Thoracic aorta (tissue), 2 donors: ENCODE measurements at regions not wholly inside any gene's neighbourhood (a gene's known extent, or its start where the extent isn't known, plus 50 kb on each side); places are given as distances from the start of the nearest gene placed in this dataset.

Experiments
- ATAC-seq: fragments of 150-250 bp; one replicate; pipeline ENCODE4 v1.8.0; 2017; ENCODE audit warnings: low read depth; ENCODE audit not compliant: insufficient number of reproducible peaks, low FRiP score
- DNase-seq: peaks from one replicate; pipeline ENCODE4 v3.0.0-alpha.2; 2020; ENCODE audit warnings: low spot score
- H3K27ac ChIP-seq, 2 donors: fragments of 200-600 bp; sonication (generic); 1 replicate in 1 of 2; 2 replicates in 1 of 2; pipeline ENCODE4 v1.5.1; 2016; ENCODE audit warnings: mild to moderate bottlenecking in 2 of 2, moderate library complexity in 2 of 2
- H3K27me3 ChIP-seq: fragments of 200-600 bp; sonication (generic); replicated peaks from 2 replicates; pipeline ENCODE4 v1.6.0; 2016; ENCODE audit warnings: mild to moderate bottlenecking; ENCODE audit not compliant: insufficient read depth
- H3K36me3 ChIP-seq: fragments of 200-600 bp; sonication (generic); one replicate; pipeline ENCODE4 v1.5.1; 2016
- H3K4me1 ChIP-seq, 2 donors: fragments of 200-600 bp; sonication (generic); 1 replicate in 1 of 2; 2 replicates in 1 of 2; pipeline versions ENCODE4 v1.5.1 to v1.6.0; 2016; ENCODE audit warnings: low read depth in 2 of 2, mild to moderate bottlenecking in 1 of 2; ENCODE audit not compliant: control insufficient read depth in 1 of 2
- H3K4me3 ChIP-seq: fragments of 200-600 bp; sonication (generic); 2 replicates; pipeline ENCODE4 v1.5.1; 2016; ENCODE audit warnings: mild to moderate bottlenecking
- H3K9me3 ChIP-seq: fragments of 200-600 bp; sonication (generic); 2 replicates; pipeline ENCODE4 v1.5.1; 2016
- CTCF ChIP-seq: fragments of 200-600 bp; sonication (generic); IDR thresholded peaks from one replicate; pipeline ENCODE4 v1.5.1; 2019; ENCODE audit warnings: antibody characterized with exemption

- no peaks in the 10 kb centered on the region for H3K36me3 ChIP-seq
- no peak overlapping the region for H3K4me3 ChIP-seq
- no peak overlapping the region for H3K27ac ChIP-seq
- H3K4me1 ChIP-seq: no peaks in the 10 kb centered on the region
- no peaks in the 10 kb centered on the region for H3K27me3 ChIP-seq
- ATAC-seq (no peak), DNase-seq (no peak)
- no peaks in the 10 kb centered on the region for H3K9me3 ChIP-seq
- TF ChIP-seq CTCF: no peak
Measured at GRCh38 chr17:33596899-33597298, 303.8 kb upstream of the ASIC2 start.

- Histone ChIP-seq H3K27me3 (no peaks in the 10 kb centered on the region), H3K9me3 (no peaks in the 10 kb centered on the region), H3K27ac (no peak overlapping the region), H3K36me3 (no peaks in the 10 kb centered on the region), H3K4me3 (no peak overlapping the region), H3K4me1 (no peaks in the 10 kb centered on the region)
- TF ChIP-seq CTCF: no peak
- no peak for DNase-seq
- ATAC-seq: no peak
Measured at GRCh38 chr17:33598797-33599196, 305.7 kb upstream of the ASIC2 start.

GRCh38 chr17:33602981-33603380 lies 309.9 kb upstream of the ASIC2 start:
- Histone ChIP-seq H3K4me3 (no peak overlapping the region), H3K9me3 (no peaks in the 10 kb centered on the region), H3K4me1 (no peaks in the 10 kb centered on the region), H3K27me3 (no peaks in the 10 kb centered on the region), H3K27ac (no peak overlapping the region), H3K36me3 (no peaks in the 10 kb centered on the region)
- ATAC-seq (no peak), DNase-seq (no peak)
- no peak for TF ChIP-seq CTCF

GRCh38 chr17:33603789-33604188 lies 310.7 kb upstream of the ASIC2 start:
- no peak overlapping the region for H3K27ac ChIP-seq
- ATAC-seq (no peak), DNase-seq (no peak)
- TF ChIP-seq CTCF: no peak
- no peaks in the 10 kb centered on the region for H3K36me3 ChIP-seq
- no peaks in the 10 kb centered on the region for H3K27me3 ChIP-seq
- no peak overlapping the region for H3K4me3 ChIP-seq
- H3K4me1 ChIP-seq: no peaks in the 10 kb centered on the region
- H3K9me3 ChIP-seq: no peaks in the 10 kb centered on the region

- Histone ChIP-seq H3K9me3 (no peaks in the 10 kb centered on the region), H3K27ac (no peak overlapping the region), H3K4me3 (no peak overlapping the region), H3K36me3 (no peaks in the 10 kb centered on the region), H3K27me3 (no peaks in the 10 kb centered on the region), H3K4me1 (no peaks in the 10 kb centered on the region)
- ATAC-seq (no peak), DNase-seq (no peak)
- TF ChIP-seq CTCF: no peak
Measured at GRCh38 chr17:33611532-33611931, 318.4 kb upstream of the ASIC2 start.
